ENCODE measurements at regions not wholly inside any gene's neighbourhood (a gene's known extent, or its start where the extent isn't known, plus 50 kb on each side); places are given as distances from the start of the nearest gene placed in this dataset.
"Not testable (repeated sequence)": the region's sequence is repeated elsewhere in the genome, so short reads cannot be mapped to it uniquely, and the experiment has no call there.

DNA sequence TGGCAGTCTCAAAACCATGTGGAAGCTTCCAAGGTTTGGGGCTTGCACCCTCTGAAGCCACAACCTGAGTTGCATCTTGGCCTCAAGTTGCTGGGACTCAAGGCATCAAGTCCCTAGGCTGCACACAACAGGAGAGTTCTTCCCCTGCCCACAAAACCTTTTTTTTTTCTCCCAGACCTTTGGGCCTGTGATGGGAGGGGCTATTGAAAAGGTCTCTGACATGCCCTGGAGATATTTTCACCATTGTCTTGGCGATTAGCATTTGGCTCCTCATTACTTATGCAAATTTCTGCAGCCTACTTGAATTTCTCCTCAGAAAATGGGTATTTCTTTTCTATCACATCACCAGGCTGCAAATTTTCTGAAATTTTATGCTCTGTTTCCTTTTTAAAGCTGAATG is 349.5 kb upstream of the EDA2R start:
- Histone ChIP-seq H3K9me3 (no peaks in the 10 kb centered on the region), H3K27me3 (ENCODE audit: low read depth) (no peaks in the 10 kb centered on the region), H3K4me3 (no peak overlapping the region), H3K36me3 (replicated peaks) (no peaks in the 10 kb centered on the region), H3K4me1 (no peaks in the 10 kb centered on the region)
- in situ Hi-C loops (cut with MboI; ENCODE audit: low sequenced_read_pairs): no loop called here
- DNase-seq (ENCODE audit: low spot score in 2 of 2): no peak

DNA sequence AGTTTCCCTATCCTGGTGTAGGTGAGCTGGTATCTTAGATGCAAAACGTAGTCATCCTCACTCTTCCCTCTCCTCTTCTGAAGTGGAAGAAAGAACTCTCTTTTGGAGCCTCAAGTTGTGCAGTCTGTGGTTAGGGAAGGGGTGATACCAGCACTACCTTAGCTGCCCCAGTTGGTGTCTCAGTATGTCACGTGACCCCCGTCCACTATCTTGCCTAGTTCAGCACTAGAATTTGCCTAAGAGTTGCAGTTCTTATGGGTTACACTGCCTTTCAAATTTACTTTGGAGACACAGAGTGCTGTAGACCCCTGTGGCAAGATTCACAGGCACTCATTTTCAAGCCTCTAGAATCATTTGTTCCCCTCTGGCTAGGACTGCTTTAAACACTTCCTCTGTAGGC is 322.8 kb upstream of the EDA2R start:
- Histone ChIP-seq H3K27me3 (ENCODE audit: low read depth) (no peaks in the 10 kb centered on the region), H3K9me3 (no peaks in the 10 kb centered on the region), H3K4me1 (no peaks in the 10 kb centered on the region), H3K4me3 (no peak overlapping the region), H3K36me3 (replicated peaks) (no peaks in the 10 kb centered on the region)
- DNase-seq (ENCODE audit: low spot score in 2 of 2): no peak
- in situ Hi-C loops (cut with MboI; ENCODE audit: low sequenced_read_pairs): no loop called here

- Histone ChIP-seq H3K4me1 (no peaks in the 10 kb centered on the region), H3K36me3 (replicated peaks) (no peaks in the 10 kb centered on the region), H3K4me3 (no peak overlapping the region), H3K27me3 (ENCODE audit: low read depth) (no peaks in the 10 kb centered on the region), H3K9me3 (no peaks in the 10 kb centered on the region)
- no peak for DNase-seq (ENCODE audit: low spot score in 2 of 2)
- in situ Hi-C loops (cut with MboI; ENCODE audit: low sequenced_read_pairs): no loop called here
Observed at GRCh38 chrX:66931713-66932112, 292.8 kb upstream of the EDA2R start.

GRCh38 chrX:66930516-66930915 is 291.6 kb upstream of the EDA2R start:
- H3K27me3 ChIP-seq (ENCODE audit: low read depth); H3K4me3 ChIP-seq; in situ Hi-C loops (cut with MboI; ENCODE audit: low sequenced_read_pairs); H3K4me1 ChIP-seq; H3K9me3 ChIP-seq; H3K36me3 ChIP-seq (replicated peaks); DNase-seq (ENCODE audit: low spot score in 2 of 2): not testable (repeated sequence)

DNA sequence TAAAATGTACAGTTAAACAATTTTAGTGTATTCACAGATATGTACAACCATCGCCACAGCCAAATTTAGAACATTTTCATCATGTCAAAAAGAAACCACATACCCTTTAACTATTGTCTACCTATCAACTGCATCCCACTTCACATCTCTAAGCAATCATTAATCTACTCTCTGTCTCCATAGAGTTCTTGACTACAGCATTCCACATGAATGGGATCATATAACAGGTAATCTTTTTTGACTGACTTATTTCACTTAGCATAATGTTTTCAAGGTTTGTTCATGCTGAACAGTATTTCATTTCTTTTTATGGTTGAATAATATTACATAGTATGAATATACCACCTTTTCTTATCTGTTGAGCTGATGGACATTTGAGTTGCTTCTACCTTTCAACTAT is 281.4 kb upstream of the EDA2R start:
- no peaks in the 10 kb centered on the region for H3K36me3 ChIP-seq (replicated peaks)
- no peak for DNase-seq (ENCODE audit: low spot score in 2 of 2)
- H3K4me3 ChIP-seq: no peak overlapping the region
- in situ Hi-C loops (cut with MboI; ENCODE audit: low sequenced_read_pairs): no loop called here
- no peaks in the 10 kb centered on the region for H3K9me3 ChIP-seq
- H3K4me1 ChIP-seq: no peaks in the 10 kb centered on the region
- no peaks in the 10 kb centered on the region for H3K27me3 ChIP-seq (ENCODE audit: low read depth)

DNA sequence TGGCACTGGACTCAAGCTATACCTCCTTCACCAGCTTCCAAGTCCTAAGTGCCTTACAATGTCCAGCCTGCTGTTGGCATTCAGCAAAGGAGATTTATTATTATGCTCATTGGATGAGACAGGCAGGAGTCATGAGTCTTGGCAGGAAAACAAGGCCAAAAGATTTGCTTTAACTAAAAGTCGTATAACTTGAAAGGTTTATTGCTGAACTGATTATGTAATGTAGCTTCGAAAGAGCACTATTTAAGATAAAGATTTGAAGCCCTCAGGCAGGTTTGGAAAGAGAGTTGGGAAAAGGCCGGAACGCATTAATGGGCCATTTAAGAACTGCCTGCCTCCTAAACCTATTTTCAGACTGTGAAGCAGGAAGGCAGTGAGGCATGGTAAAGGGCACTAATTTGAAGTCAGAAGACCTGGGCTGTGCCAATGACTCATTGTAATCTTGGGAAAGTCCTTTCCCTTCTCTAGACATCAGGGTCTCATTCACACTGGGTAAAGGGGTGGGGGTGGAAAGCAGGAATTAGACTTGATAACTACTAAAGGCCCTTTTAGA is 280.5 kb upstream of the EDA2R start:
- DNase-seq (ENCODE audit: low spot score in 2 of 2): no peak
- H3K36me3 ChIP-seq (replicated peaks): no peaks in the 10 kb centered on the region
- H3K4me1 ChIP-seq: no peaks in the 10 kb centered on the region
- no peaks in the 10 kb centered on the region for H3K27me3 ChIP-seq (ENCODE audit: low read depth)
- H3K9me3 ChIP-seq: no peaks in the 10 kb centered on the region
- in situ Hi-C loops (cut with MboI; ENCODE audit: low sequenced_read_pairs): no loop called here
- H3K4me3 ChIP-seq: no peak overlapping the region

DNA sequence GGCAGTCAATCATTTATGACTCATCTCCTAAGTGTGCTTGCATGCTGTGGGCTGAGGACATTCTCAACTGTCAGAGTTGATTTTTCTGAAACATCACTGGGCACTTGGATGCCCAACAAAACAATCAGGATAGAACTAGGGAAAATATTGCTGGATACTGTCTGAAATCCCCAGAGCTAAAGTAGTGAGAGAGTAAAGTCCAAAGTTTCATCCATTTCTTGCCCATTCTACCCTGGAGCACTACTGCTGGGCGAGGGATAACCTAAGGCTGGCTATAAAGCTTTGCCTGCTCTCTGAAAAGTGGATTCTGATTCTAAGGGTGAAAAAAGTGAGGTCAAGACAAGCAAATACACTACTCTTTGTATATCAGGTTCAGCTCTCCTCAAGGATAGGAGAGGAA is 279.6 kb upstream of the EDA2R start:
- Histone ChIP-seq H3K36me3 (replicated peaks) (no peaks in the 10 kb centered on the region), H3K4me1 (no peaks in the 10 kb centered on the region), H3K4me3 (no peak overlapping the region), H3K9me3 (no peaks in the 10 kb centered on the region), H3K27me3 (ENCODE audit: low read depth) (no peaks in the 10 kb centered on the region)
- DNase-seq (ENCODE audit: low spot score in 2 of 2): no peak
- in situ Hi-C loops (cut with MboI; ENCODE audit: low sequenced_read_pairs): no loop called here

DNA sequence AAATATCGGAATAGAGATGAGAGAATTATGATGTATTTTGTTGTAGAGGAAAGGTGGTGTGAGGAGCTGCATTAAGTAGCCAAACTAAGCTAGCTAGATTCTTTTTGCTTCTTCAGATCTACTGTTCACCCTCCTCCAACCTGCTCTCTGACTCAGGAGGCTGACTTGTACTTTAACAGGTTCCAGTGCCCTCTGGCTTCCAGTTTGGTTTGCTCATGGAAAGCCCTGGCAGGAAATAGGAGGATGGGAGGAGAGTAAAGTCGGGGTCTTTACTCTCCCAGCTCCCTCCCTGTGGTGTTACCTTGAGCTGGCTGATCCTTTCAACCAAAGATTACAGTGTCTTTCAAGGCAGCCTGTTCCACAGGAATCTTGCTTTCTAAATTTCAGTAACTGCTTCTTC is 277.0 kb upstream of the EDA2R start:
- in situ Hi-C loops (cut with MboI; ENCODE audit: low sequenced_read_pairs): no loop called here
- DNase-seq (ENCODE audit: low spot score in 2 of 2): no peak
- Histone ChIP-seq H3K36me3 (replicated peaks) (no peaks in the 10 kb centered on the region), H3K4me1 (no peaks in the 10 kb centered on the region), H3K9me3 (no peaks in the 10 kb centered on the region), H3K27me3 (ENCODE audit: low read depth) (no peaks in the 10 kb centered on the region), H3K4me3 (no peak overlapping the region)

GRCh38 chrX:66914080-66914479 is 275.2 kb upstream of the EDA2R start:
- Histone ChIP-seq H3K4me3 (no peak overlapping the region), H3K27me3 (ENCODE audit: low read depth) (no peaks in the 10 kb centered on the region), H3K9me3 (no peaks in the 10 kb centered on the region), H3K4me1 (no peaks in the 10 kb centered on the region), H3K36me3 (replicated peaks) (no peaks in the 10 kb centered on the region)
- in situ Hi-C loops (cut with MboI; ENCODE audit: low sequenced_read_pairs): no loop called here
- no peak for DNase-seq (ENCODE audit: low spot score in 2 of 2)

DNA sequence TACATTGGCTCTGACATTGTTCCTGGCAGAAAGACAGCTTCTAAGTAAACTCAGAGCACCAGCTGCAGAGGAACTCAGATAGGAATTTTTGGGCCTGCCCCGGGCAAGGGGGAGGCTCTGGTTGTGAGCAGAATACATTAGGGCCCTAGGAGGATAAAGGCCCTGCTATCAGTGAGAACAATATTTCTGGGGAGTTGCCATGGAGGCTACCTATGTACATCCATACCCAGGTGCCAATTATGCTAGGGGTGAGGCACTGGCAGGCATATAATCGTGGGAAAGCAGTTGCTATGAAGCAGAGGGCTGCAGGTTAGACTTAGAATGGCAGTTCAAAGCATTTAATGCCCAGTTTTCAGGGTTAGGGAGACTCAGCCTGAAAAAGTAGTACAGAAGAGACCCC is 273.5 kb upstream of the EDA2R start:
- in situ Hi-C loops (cut with MboI; ENCODE audit: low sequenced_read_pairs): no loop called here
- Histone ChIP-seq H3K27me3 (ENCODE audit: low read depth) (no peaks in the 10 kb centered on the region), H3K4me3 (no peak overlapping the region), H3K36me3 (replicated peaks) (no peaks in the 10 kb centered on the region), H3K4me1 (no peaks in the 10 kb centered on the region), H3K9me3 (no peaks in the 10 kb centered on the region)
- DNase-seq (ENCODE audit: low spot score in 2 of 2): no peak

- Histone ChIP-seq H3K4me3 (no peak overlapping the region), H3K36me3 (replicated peaks) (no peaks in the 10 kb centered on the region), H3K4me1 (no peaks in the 10 kb centered on the region), H3K27me3 (ENCODE audit: low read depth) (no peaks in the 10 kb centered on the region), H3K9me3 (no peaks in the 10 kb centered on the region)
- in situ Hi-C loops (cut with MboI; ENCODE audit: low sequenced_read_pairs): no loop called here
- no peak for DNase-seq (ENCODE audit: low spot score in 2 of 2)
Observed at GRCh38 chrX:66902081-66902480, 263.2 kb upstream of the EDA2R start.

DNA sequence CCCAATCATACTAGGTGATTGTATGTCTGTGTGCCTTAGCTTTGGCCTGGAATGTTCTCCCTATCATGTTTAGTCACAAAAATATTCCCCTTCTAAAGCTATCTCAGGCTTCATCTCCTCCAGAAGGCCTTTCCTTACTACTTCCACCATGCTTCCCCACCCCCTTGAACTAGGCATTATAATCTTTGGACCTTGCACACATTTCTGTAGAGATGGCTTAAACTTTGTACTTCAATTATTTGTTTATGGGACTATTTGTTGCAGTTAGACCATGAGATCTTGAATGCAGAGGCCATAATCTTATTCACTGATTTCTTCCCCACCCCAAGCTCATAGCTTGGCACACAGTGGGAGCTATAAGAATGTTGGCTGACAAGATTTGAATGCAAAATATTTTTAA is 262.0 kb upstream of the EDA2R start:
- in situ Hi-C loops (cut with MboI; ENCODE audit: low sequenced_read_pairs): no loop called here

DNA sequence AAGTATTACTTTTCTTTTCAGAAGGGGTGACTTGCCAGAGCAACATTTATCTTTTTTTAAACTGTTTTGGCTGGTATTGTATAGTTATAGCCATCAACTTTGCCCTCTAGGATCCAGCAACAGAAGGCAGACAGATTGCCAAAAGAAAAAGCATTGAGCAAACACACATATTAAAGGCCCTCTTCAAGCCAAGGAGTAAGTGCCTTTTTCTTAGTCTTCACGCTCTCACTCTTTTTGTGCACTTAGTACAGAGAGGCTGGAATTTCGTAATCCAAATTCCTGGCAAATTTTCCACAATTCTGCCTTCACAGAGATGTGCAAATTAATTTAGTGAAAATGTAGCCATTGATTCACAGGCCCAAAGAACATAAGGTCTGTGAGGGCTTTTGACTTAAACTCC is 253.1 kb upstream of the EDA2R start:
- Histone ChIP-seq H3K9me3 (no peaks in the 10 kb centered on the region), H3K27me3 (ENCODE audit: low read depth) (no peaks in the 10 kb centered on the region), H3K4me3 (no peak overlapping the region), H3K4me1 (no peaks in the 10 kb centered on the region), H3K36me3 (replicated peaks) (no peaks in the 10 kb centered on the region)
- in situ Hi-C loops (cut with MboI; ENCODE audit: low sequenced_read_pairs): no loop called here
- DNase-seq (ENCODE audit: low spot score in 2 of 2): no peak

More for the DNA sequence above, 262.0 kb upstream of the EDA2R start:
- Histone ChIP-seq H3K4me1 (no peaks in the 10 kb centered on the region), H3K36me3 (replicated peaks) (no peaks in the 10 kb centered on the region), H3K4me3 (no peak overlapping the region), H3K9me3 (no peaks in the 10 kb centered on the region), H3K27me3 (ENCODE audit: low read depth) (no peaks in the 10 kb centered on the region)
- DNase-seq (ENCODE audit: low spot score in 2 of 2): no peak

GRCh38 chrX:66889418-66889817 is 250.5 kb upstream of the EDA2R start:
- H3K4me1 ChIP-seq: no peaks in the 10 kb centered on the region
- in situ Hi-C loops (cut with MboI; ENCODE audit: low sequenced_read_pairs): no loop called here
- H3K36me3 ChIP-seq (replicated peaks): no peaks in the 10 kb centered on the region
- H3K4me3 ChIP-seq: no peak overlapping the region
- no peak for DNase-seq (ENCODE audit: low spot score in 2 of 2)
- H3K9me3 ChIP-seq: no peaks in the 10 kb centered on the region
- H3K27me3 ChIP-seq (ENCODE audit: low read depth): no peaks in the 10 kb centered on the region

DNA sequence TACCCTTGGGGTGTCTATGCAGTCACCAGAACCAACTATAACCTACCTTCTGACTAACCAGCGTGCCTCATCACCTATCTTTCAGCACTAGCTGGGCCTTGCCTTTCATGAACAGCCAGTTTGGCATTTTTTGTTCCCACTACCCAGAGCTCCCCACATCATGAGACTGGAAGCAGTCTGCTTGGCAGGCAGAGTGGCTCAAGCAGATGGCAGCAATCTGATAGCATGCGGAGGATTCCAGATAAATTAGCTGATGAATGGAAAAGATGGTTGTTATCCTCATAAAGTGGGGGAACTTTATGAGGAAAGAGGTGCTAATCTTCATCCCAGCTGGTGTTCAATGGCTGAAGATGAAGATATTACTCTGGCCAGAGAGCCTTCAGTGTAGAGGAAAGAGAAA is 243.2 kb upstream of the EDA2R start:
- no peaks in the 10 kb centered on the region for H3K36me3 ChIP-seq (replicated peaks)
- no peaks in the 10 kb centered on the region for H3K4me1 ChIP-seq
- in situ Hi-C loops (cut with MboI; ENCODE audit: low sequenced_read_pairs): no loop called here
- no peak for DNase-seq (ENCODE audit: low spot score in 2 of 2)
- H3K27me3 ChIP-seq (ENCODE audit: low read depth): no peaks in the 10 kb centered on the region
- H3K4me3 ChIP-seq: no peak overlapping the region
- no peaks in the 10 kb centered on the region for H3K9me3 ChIP-seq

Measured in HAP-1 (cell line).